ENCODE measurements at regions not wholly inside any gene's neighbourhood (a gene's known extent, or its start where the extent isn't known, plus 50 kb on each side); places are given as distances from the start of the nearest gene placed in this dataset.
"Not testable (repeated sequence)": the region's sequence is repeated elsewhere in the genome, so short reads cannot be mapped to it uniquely, and the experiment has no call there.

- no peak for DNase-seq (ENCODE audit: low spot score)
Observed at GRCh38 chr13:31517599-31517998, 221.7 kb upstream of the RXFP2 start.

GRCh38 chr13:31518645-31519044, 220.7 kb upstream of the RXFP2 start:
- DNase-seq (ENCODE audit: low spot score): no peak

GRCh38 chr13:31521435-31521834, 217.9 kb upstream of the RXFP2 start:
- DNase-seq (ENCODE audit: low spot score): no peak

DNA sequence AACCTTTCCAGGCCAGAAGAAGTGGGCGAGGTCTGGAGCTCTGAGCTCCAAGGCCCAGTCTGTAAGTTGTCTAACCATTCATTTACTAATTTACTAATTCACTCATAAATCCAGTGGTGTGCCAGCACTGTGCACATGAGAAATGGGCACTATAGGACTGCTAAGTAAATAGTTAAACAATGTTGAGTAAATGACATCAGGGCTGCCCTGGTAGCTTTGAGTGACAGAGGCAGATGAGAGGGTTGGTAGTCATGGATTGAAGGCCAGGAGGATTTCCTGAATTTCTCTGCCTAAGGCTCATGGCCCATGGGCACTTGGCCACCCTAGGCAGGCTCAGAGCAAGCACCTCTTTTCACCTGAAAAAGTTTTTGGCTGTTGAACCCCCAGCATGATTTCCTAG, 216.9 kb upstream of the RXFP2 start:
- no peak for DNase-seq (ENCODE audit: low spot score)

- no peak for DNase-seq (ENCODE audit: low spot score)
Observed at GRCh38 chr13:31528176-31528575, 211.2 kb upstream of the RXFP2 start.

GRCh38 chr13:31528758-31529157, 210.6 kb upstream of the RXFP2 start:
- DNase-seq (ENCODE audit: low spot score): no peak

DNA sequence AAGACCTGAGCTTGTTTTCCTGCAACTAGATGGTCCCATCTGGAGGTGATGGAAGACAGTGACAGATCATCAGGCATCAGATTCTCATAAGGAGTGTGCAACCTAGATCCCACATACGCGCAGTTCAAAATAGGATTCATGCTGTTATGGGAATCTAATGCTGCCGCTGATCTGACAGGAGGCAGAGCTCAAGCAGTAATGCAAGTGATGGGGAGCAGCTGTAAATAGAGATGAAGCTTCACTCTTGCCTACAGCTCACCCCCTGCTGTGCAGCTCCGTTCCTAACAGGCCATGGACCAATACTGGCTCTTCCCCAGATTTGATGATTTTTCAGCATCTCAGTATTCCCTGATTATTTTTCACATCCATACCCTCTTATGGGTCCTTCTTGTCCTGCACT, 208.4 kb upstream of the RXFP2 start:
- DNase-seq (ENCODE audit: low spot score): no peak

GRCh38 chr13:31537052-31537451, 202.3 kb upstream of the RXFP2 start:
- no peak for DNase-seq (ENCODE audit: low spot score)

DNA sequence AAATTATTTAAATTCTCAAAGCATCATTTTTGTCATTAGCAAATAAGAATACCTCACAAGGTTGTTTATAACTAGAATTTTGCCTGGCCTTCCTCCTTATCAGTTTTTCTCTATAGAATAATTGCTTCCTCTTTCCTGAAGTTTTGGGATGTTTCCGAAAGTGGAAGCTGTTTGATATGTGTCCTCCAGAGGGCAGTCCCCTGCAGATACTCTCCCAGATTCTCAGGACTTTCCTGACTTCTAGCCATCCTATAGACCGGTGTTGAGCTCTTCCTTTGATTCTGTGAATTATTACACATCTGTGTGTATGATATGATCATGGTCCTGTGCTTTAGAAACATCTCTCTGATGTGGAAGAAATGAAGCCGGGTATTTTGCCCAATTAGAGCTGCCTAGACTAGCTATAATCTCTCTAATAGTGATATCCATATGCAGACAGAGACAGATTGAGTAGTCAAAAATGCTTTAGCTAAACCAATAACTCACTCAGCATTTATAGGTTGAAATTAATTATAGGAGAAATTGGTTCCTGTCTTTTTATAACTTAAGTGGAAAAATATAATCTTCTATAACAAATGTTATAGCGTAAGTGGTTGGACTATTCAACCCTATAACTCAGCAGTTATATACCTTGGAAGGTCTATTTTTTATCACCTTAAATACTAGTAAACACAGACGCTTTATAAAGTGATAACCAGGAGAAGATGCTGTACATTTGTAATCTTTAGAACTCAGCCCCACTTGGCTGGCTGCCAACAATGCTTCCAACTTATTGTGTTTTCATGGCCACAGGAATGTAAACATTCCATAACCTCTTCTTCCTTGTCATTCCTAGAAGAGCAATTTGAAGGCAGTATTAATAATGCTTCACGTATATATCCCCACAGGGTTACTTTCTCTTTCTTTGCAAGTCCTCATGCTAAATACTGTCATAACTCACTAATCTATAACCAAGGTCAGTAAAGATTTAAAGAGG, 201.0 kb upstream of the RXFP2 start:
- no peak for DNase-seq (ENCODE audit: low spot score)

DNA sequence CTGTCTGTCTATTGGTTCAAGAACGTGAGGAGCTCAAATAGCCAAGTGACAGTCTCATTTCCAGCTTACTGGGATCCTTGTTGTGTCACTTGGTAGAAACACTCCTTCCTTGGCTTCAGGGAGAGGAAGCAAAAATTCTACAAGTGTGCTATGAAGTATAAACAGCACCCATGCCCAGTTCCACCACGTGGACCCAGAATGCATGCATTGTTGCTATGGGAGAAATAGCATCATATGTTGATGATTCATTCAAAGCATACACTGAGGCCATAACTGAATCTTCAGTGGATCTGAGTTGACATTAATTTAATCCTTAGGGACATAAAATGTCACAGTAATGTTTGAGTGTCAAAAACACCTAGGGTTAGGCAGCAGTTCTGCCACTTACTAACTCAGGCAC, 199.0 kb upstream of the RXFP2 start:
- no peak for DNase-seq (ENCODE audit: low spot score)

DNA sequence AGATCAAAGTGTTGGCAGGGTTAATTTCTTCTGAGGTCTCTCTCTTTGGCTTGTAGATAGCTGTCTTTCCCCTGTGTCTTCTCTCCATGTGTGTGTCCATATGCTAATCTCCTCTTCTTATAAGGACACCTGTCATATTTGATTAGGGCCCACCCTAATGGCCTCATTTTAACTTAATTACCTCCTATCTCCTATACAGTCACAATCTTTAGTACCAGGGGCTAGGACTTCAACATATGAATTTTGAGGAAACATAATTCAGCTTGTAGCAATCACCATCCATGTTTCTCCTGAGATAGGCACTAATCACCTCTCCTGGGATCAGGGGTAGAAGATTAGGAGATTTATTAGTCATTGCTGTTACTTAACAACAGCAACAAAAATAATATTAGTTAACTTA, 196.1 kb upstream of the RXFP2 start:
- no peak for DNase-seq (ENCODE audit: low spot score)

- DNase-seq (ENCODE audit: low spot score): no peak
Observed at GRCh38 chr13:31545616-31546015, 193.7 kb upstream of the RXFP2 start.

GRCh38 chr13:31556376-31556775, 182.9 kb upstream of the RXFP2 start:
- DNase-seq (ENCODE audit: low spot score): no peak

GRCh38 chr13:31584221-31584620, 155.1 kb upstream of the RXFP2 start:
- not testable (repeated sequence) for DNase-seq (ENCODE audit: low spot score)

DNA sequence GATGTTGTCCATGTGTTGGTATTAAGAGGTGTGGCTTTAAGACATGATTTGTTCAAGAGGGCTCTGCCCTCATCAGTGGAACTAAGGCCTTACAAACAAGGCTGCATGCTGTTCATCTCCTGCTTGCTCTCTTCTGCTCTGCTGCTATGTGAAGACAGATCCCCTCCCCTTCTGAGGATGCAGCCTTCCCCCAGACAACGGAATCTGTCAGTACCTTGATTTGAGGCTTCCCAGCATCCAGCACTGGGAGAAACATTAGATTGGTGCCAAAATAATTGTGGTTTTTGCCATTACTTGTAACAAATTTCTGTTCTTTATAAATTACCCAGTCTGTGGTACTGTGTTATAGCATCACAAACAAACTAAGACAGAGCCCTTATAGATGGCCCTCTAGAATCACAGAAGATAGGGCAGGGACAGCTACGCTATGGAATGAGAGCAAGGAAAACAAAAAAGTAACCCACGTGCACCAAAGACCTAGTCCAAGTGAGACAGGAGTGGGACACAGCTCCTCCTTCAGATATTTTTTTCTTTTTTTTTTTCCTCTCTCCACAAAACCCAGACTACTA, 151.5 kb upstream of the RXFP2 start:
- no peak for DNase-seq (ENCODE audit: low spot score)

DNA sequence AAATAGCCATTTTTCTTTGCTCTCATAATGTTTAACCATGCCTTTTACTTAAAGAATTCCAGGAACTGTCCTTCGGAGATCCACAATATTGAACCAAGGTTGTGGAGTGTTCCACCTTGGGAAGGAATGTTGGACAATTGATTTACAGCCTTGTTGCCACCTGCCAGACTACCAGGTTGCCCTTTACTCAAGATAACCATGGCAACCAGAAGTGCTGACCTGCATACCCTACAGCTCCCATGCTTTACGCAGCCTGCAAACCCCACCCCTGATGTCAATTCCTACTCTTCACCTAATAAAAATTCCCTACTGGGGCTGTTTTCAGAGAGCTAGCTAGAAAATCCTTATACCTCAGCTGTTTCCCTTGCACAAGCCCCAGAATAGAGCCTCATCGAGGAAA, 151.0 kb upstream of the RXFP2 start:
- no peak for DNase-seq (ENCODE audit: low spot score)

DNA sequence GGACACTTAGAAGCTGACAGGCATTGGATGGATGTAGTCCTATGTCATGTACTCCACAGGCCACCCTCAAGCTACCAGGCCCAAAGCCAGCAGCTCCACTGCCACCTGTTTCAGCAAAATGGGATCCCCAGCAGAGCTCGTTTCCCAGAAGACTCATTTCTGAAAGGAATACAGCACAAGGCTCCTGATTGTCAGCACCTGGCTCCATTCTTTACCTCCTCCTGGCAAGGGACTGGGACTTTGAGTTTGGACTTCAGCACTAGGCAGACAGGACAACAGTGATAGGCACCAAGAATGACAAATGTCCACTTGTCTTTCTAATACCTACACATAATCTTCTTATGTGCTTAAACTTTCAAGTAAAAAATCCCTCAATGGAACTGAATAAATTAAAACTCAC, 150.4 kb upstream of the RXFP2 start:
- no peak for DNase-seq (ENCODE audit: low spot score)

DNA sequence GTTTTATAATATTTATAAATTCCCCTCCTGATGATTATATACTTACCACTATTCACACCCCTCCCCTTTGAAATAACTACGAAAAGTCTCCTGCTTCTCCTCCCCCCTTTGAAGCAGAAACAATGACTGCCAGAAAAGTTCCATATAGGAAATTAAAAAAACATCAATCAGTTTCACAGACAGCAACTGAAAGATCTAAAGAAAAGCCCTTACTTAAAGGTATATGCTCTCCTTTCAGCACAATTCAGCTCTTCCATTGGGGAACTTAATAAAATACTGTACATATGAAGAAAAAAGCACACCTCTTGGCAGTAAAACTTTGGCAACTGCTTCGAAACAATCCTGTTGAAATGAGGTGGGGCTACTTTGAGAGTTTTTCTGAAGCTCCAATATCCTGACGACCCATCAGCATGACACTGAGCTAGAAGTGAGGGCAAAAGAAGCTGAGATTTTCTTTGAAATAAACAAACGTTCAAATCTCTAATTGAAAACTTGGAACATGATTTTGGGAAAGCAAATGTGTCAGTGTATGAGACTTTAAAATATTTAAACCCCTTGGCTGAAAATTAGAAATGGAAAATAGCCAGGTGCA, 147.6 kb upstream of the RXFP2 start:
- no peak for DNase-seq (ENCODE audit: low spot score)

DNA sequence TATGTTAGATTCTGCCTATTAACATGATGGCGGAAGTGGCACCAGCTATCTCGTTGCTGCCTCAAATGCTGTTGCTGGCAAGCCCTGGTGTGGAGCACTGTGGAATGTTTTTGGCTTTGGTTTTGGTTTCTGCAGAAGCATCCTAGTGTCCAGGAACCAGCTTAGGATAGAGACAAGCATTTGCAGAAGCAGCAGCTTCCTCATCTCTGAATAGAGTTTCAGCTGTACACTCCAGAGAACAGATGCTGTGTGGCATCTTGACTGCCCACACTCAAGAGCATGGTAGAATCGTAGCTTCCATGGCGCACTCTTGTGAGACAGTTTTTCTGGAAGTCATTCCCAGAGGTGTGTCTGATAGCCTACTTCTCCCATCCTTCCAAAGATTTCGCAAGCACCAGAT, 145.3 kb upstream of the RXFP2 start:
- DNase-seq (ENCODE audit: low spot score): no peak

- no peak for DNase-seq (ENCODE audit: low spot score)
Observed at GRCh38 chr13:31595563-31595962, 143.8 kb upstream of the RXFP2 start.

DNA sequence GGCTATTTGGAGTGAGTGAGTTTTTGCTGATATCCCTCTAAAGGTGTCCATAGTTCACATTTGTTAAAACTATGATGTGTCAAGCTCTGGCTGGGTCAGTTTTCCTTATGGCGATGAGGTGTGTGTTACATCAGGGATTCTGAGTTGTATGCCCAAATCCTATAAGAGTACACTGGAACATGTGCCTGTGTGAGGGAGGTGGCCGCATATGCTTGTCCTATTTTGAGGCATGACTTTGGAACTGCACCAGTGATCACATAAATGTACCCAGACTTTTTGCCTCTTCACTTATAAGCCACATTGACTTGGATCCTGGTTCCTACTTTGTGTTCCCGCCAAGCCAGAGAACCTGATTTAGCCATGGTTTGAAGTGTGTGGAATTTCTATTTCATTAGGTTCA, 140.3 kb upstream of the RXFP2 start:
- no peak for DNase-seq (ENCODE audit: low spot score)

DNA sequence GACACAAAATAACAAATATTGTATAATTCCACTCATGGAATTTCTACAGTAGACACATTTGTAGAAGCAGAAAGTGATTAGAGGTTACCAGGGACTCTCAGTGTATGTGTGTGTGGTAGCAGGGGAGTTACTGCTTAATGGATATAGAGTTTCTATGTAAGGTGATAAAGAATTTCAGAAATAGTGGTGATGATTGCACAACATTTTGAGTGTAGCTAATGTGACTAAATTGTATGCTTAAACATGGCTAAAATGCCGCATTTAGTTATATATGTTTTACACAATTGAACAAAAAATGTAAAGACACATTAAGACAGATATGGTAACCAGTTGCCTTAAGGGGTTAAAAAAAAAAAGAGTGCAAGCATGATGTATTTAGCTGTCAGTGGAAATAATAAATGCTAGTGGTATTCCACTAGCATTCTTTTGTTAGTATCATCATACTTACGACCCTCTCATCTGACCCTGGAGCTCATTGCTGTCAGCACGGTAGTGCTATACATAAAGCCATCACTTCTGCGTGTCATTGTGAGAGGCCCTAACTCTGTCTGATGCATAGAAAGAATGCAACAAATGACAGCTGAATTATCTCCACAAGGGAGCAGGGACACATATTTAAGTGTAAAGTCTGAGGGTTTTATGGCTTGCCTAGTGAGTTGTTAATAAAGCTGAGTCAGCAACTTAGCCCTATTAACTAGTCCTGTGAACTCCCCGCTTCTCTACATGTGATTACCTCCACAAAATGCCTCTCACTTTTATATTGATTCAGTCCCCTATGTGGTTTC, 134.1 kb upstream of the RXFP2 start:
- no peak for DNase-seq (ENCODE audit: low spot score)
